Testis (tissue), 2 donors: ENCODE measurements at regions not wholly inside any gene's neighbourhood (a gene's known extent, or its start where the extent isn't known, plus 50 kb on each side); places are given as distances from the start of the nearest gene placed in this dataset.

Source experiments
- CTCF ChIP-seq, 3 experiments: fragments of 450-650 bp in 2 of 3; fragments of 200-600 bp in 1 of 3; sonication (generic) in 1 of 3; IDR thresholded peaks; one replicate each; pipeline ENCODE4 v1.5.1; 2016 to 2019; ENCODE audit warnings: antibody characterized with exemption in 3 of 3, mild to moderate bottlenecking in 2 of 3, moderate library complexity in 1 of 3
- POLR2A ChIP-seq: fragments of 450-650 bp; IDR thresholded peaks from one replicate; pipeline ENCODE4 v1.6.1; 2017; ENCODE audit warnings: antibody characterized with exemption, mild to moderate bottlenecking, moderate library complexity

GRCh38 chr4:12403175-12403574, 974.5 kb upstream of the HS3ST1 start:
- TF ChIP-seq CTCF (IDR thresholded peaks at IDR 0.05) (no peak), POLR2A (no peak)
